Kidney (tissue), 13 donors: ENCODE measurements at regions not wholly inside any gene's neighbourhood (a gene's known extent, or its start where the extent isn't known, plus 50 kb on each side); places are given as distances from the start of the nearest gene placed in this dataset.

ENCODE experiments used
- DNase-seq, 5 donors: peaks; one replicate each; pipeline ENCODE4 v3.0.0-alpha.2; 2013 to 2020
- FAIRE-seq: peaks from 2 replicates; lab custom pipeline; 2012; peaks lifted over from hg19 to GRCh38; lab: Jason Lieb, UNC
- H3K27ac ChIP-seq, 2 donors: one replicate each; pipeline ENCODE4 v1.7.0; 2013; ENCODE audit warnings: low read depth in 2 of 2, low read length in 2 of 2, inconsistent platforms in 1 of 2
- H3K27me3 ChIP-seq: one replicate; pipeline ENCODE4 v1.7.1; 2013; ENCODE audit warnings: low read length, inconsistent platforms; ENCODE audit not compliant: control insufficient read depth, insufficient read depth
- H3K36me3 ChIP-seq, 3 donors: one replicate each; pipeline versions ENCODE4 v1.7.0 to v1.7.1; 2013; ENCODE audit warnings: low read length in 3 of 3, control low read depth in 1 of 3, inconsistent platforms in 1 of 3; ENCODE audit not compliant: insufficient read depth in 3 of 3, control insufficient read depth in 2 of 3
- H3K4me1 ChIP-seq, 3 donors: one replicate each; pipeline versions ENCODE4 v1.7.0 to v1.7.1; 2013; ENCODE audit warnings: low read length in 3 of 3, inconsistent platforms in 1 of 3, low read depth in 1 of 3; ENCODE audit not compliant: control insufficient read depth in 2 of 3, insufficient read depth in 2 of 3
- H3K4me3 ChIP-seq, 3 donors: one replicate each; pipeline versions ENCODE4 v1.7.0 to v1.8.1; 2013; ENCODE audit warnings: low read length in 3 of 3, control low read depth in 1 of 3, inconsistent platforms in 1 of 3
- H3K9ac ChIP-seq, 3 donors: one replicate each; pipeline versions ENCODE4 v1.7.0 to v1.7.1; 2013; ENCODE audit warnings: low read length in 3 of 3, control low read depth in 1 of 3, inconsistent platforms in 1 of 3
- H3K9me3 ChIP-seq, 3 donors: one replicate each; pipeline versions ENCODE4 v1.7.0 to v1.7.1; 2013; ENCODE audit warnings: low read length in 3 of 3, control low read depth in 1 of 3, inconsistent platforms in 1 of 3; ENCODE audit not compliant: control insufficient read depth in 2 of 3, insufficient read depth in 1 of 3
- CTCF ChIP-seq: IDR thresholded peaks from 3 replicates; pipeline ENCODE4 v1.5.1; 2012; ENCODE audit warnings: mild to moderate bottlenecking, moderate library complexity, borderline replicate concordance; ENCODE audit not compliant: insufficient read depth; ENCODE audit errors: extremely low read depth
- intact Hi-C: fragments of 100-400 bp; cut with DNase I; formaldehyde crosslinking; loops from one replicate; pipeline ENCODE4 v1.11.1; 2022
- donor health status: control.
- donor health status: control.
- donor health status: control.
- donor health status: control.
- donor health status: control.
- donor health status: DM: yes; HTN: yes; CAD: no.
- donor health status: Normal renal cell carcinoma (clear cell type).

- Histone ChIP-seq H3K9ac (no peak overlapping the region), H3K27me3 (no peaks in the 10 kb centered on the region), H3K9me3 (no peaks in the 10 kb centered on the region), H3K36me3 (no peaks in the 10 kb centered on the region), H3K4me3 (no peak overlapping the region), H3K27ac (no peak overlapping the region), H3K4me1 (no peaks in the 10 kb centered on the region)
- DNase-seq (no peak), FAIRE-seq (no peak)
- intact Hi-C loops = no loop called here
- TF ChIP-seq CTCF = no peak
Observed at GRCh38 chr5:112687306-112687705, 50.4 kb upstream of the APC start.
